Pons (tissue), 1 donor: ENCODE measurements at regions not wholly inside any gene's neighbourhood (a gene's known extent, or its start where the extent isn't known, plus 50 kb on each side); places are given as distances from the start of the nearest gene placed in this dataset.

ENCODE experiments used
- DNase-seq: peaks from one replicate; pipeline ENCODE4 v3.0.0-alpha.2; 2016; ENCODE audit warnings: low spot score

DNA sequence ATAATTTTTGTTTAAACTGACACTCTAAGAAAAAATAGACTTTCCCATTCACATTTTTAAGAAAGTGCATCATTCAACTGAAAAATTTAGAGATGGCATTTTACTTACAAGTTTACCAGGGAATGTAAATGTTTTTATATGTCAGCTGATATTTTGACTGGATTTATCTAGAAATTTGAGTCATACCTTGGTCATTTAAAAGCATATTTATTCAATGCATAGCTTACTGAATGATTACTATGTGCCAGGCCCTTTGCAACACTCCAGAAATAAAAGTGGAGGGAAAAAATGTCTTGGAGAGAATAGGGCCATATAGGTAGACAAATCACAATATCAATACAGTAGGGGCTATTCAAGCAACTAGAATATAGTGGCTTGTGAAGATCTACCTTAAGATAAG is 98.4 kb upstream of the FAM3C start:
- no peak for DNase-seq

GRCh38 chr7:121493553-121493952 is 97.4 kb upstream of the FAM3C start:
- no peak for DNase-seq

DNA sequence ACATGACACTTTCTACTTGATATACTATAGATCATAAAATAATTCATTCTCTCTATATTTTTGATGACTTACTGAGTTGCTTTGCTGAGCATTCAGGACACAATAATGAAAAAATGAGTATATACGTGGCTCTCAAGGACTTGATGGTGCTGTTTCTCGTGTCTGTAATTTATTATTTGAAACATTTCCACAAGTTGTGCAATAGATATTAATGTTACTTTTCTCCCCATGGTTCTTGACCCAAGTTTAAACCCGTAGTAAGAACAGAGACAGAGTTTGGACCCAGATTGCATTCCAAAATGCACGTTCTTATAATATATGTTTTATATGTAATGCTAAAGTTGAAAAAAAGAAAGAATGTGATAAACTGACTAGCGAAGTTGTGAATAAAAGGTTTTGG is 94.2 kb upstream of the FAM3C start:
- DNase-seq, result no peak

GRCh38 chr7:121489440-121489839 is 93.3 kb upstream of the FAM3C start:
- no peak for DNase-seq

DNA sequence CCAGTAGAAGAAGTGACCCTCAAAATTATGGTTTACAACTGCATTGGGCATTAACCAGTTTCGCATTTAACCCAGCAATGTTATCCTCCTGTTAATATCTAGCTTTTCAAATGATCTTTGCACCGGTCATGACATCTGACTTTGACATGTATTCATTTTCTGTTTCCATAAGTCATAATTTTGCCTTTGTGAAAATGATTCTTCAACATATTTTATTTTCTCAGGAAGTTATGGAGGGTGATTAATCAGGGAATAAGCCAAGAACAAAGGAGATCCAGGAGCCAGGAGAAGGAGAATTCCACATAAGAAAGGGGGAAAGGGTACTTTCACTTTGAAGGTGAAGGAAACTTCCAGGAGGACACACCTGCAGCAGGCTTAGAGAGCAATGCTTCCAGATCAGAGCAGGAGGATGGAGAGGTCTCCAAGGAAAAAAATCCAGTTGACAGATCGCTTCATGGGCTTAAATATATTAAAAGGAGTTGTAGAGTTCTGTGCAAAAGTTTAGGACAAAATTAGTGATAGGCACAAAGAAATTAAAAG is 92.1 kb upstream of the FAM3C start:
- no peak for DNase-seq

DNA sequence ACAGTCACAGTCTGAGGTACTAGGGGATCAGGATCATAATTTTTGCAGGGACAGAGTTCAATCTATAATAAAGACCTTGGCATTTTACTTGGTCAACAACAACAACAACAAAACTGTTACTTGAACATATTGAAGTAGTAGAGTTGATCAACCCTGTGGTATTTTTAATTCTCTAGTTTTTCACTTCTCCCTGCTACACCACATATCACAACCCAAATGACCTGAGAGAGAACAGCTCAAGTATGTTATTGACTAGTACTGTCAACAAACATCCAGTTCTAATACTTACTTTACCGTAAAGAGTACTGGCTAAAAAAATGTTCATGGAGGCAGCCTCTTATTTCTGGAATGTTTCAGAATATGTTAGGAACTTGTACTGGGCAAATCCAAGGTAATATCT is 90.5 kb upstream of the FAM3C start:
- no peak for DNase-seq

GRCh38 chr7:121485467-121486243 is 89.5 kb upstream of the FAM3C start:
- DNase-seq, result peak; percentile 56

- no peak for DNase-seq
These were observed 88.1 kb upstream of the FAM3C start for GRCh38 chr7:121484089-121484763.

DNA sequence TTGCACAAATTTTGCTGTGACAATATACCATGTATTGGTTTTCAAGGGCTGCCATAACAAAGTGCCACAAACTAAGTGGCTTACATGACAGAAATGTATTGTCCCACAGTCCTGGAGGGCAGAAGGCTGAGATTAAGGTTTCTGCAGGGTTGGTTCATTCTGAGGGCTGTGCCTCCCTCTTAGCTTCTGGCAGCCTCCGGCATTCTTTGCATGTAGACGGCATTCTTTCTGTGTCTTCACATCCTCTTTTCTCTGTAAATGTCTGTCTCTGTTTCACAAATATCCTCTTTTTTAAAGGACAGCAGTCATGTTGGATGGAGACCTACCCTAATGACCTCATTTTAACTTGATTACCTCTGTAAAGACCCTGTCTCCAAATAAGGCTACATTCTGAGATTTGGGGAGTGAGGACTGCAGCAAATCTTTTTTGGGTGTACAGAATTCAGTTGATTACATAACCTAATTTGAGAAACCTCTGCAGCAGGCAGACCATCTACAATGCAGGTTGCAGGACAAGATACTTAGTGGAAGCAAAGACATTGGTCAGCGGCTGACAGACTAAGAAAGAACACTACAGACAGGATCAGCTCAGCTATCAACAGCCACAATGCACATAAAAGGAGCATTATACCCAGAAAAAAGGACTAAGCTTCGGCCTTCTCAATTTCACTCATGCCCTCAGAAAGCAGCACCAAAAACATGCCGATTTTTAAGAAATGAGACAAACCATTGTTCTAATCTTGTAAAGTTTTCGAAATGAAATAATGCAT is 84.6 kb upstream of the FAM3C start:
- DNase-seq, result peak; percentile 65

DNA sequence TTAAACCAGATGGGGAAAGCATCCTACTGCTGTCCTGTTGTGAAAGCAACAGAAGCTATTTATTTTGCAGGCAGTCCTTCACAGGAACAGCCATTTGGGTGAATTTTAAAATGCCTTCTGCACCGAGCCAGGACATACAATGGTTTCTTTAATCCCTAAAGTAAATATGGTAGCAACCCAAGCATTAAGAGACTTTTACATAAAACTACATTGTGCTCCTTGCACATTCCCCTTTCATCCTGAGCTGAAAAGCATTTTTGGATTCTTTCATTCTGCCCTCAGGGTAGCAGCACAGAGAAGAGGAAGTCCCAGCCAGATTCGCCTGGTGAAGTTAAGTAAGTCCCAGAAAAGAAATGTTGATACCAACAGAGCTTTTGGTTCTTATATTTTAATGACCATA is 84.0 kb upstream of the FAM3C start:
- peak; percentile 64 for DNase-seq

- no peak for DNase-seq
These were observed 83.4 kb upstream of the FAM3C start for GRCh38 chr7:121479466-121479865.

DNA sequence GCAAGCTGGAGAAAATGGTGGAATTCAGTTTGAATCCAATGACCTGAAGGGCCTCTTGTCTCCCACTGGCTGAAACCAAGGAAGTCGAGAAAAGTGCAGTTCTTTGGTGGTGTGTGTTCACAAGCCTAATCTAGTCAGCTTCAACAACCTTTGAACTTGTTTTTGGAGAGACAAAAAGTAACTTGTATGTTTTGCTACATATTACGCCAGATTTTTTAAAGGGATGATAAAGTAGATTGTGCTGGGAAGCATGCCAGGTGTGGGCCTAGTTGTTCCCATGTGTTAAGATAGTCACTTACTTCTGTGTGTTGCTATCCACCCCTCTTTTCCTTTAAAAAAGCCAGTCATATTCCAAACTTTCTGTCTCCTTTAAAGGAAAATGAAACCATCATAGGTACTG is 79.7 kb upstream of the FAM3C start:
- DNase-seq, result no peak

- DNase-seq, result no peak
These were observed 78.2 kb upstream of the FAM3C start for GRCh38 chr7:121474301-121474673.

DNA sequence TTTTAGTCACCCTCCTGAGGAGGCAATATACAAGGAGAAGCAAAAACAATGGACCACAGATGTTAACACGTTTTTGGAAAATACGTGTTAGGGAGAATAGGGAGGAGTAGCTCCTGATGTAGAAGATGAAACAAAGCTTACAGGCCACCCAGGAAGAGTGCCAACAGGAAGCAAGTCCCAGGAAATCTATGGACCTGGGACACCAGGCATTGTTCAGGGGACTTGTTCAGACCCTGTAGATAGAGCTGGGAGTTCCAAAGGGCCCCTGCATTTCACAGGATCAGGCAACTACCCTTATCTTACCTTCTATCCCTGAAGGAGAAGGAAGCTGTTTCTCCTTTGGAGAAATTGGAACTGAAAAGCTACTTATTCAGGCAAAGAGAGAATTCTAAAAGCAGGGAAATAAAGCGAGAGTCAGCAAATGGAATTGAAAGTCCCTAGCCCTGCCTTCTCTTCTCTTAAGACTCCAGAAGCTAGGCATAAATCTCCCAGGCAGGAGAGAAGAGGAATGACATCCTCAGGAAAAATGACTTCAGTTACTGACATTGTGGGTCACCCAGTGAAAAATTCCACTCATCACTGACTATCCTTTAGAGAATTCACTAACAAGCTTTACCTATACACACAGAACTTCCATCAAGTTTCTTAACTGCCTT is 77.7 kb upstream of the FAM3C start:
- no peak for DNase-seq

DNA sequence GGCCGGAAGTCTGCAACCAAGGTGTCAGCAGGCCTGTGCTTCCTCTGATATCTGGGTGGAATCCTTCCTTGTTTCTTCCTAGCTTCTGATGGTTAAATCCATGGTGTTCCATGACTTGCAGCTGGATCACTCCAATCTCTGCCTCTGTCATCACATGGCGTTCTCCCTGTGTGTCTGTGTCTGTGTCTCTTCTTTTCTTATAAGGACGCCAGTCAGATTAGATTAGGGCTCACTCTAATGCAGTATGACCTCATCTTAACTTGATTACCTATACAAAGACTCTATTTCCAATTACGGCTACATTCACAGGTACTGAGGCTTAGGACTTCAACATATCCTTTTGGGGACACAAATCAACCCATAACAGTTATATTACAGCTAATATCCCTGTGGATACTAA is 70.3 kb upstream of the FAM3C start:
- DNase-seq, result no peak

GRCh38 chr7:121459148-121459547 is 63.0 kb upstream of the FAM3C start:
- DNase-seq, result no peak

DNA sequence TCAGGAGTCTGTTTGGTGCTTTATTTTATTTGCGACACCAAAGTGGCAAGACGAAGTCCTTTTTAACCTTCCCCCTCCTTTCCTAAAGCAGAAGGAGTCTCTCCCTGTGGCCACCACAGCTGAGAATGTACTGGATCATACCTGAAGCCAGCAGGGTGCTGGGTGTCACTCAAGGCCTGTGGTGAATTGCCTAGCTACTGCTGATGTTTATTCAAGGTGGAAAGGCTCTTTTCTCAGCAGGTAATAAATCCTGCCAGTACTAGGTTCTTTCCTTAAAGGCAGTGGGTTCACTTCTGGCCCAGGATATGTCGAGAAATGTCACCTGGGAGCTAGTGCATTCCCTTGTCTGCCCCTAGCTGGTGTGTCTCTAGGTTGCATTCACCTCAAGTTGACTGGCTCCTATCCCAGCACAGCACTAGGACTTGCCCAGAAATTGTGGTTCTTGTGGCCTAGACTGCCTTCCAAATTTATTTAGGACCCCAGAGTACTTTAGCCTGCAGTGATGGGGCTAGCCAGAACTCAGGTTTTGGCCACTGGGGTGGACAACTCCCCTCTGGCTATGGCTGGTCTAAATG is 60.8 kb upstream of the FAM3C start:
- no peak for DNase-seq

DNA sequence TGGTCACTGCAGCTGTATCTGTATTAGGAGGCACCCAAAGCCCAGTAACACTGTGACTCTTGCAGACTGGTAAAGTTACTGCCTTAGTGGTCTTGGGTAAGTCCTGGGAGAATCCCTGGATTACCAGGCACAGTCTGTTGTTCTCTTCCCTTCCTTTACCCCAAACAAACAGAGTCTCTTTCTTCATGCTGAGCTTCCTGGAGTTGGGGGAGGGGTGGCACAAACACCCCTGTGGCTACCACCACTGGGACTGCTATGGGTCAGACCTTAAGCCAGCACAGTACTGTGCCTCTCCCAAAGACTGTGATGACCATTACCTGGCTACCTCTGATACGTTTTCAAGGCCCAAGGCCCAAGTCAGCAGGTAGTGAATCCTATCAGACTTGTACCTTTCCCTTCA is 59.9 kb upstream of the FAM3C start:
- no peak for DNase-seq

- no peak for DNase-seq
These were observed 56.3 kb upstream of the FAM3C start for GRCh38 chr7:121452389-121452788.

- DNase-seq, result no peak
These were observed 55.4 kb upstream of the FAM3C start for GRCh38 chr7:121451367-121452094.

GRCh38 chr7:121450631-121451198 is 54.6 kb upstream of the FAM3C start:
- no peak for DNase-seq
